Smooth muscle cell (in vitro differentiated cells): ENCODE measurements at regions not wholly inside any gene's neighbourhood (a gene's known extent, or its start where the extent isn't known, plus 50 kb on each side); places are given as distances from the start of the nearest gene placed in this dataset.

Experiments
- DNase-seq: peaks from one replicate; lab custom pipeline; 2025; ENCODE audit not compliant: unreplicated experiment; lab: John Stamatoyannopoulos, UW
- H2AFZ ChIP-seq: fragments of 200-600 bp; sonication (generic); 2 replicates; pipeline ENCODE4 v1.6.0; 2016; ENCODE audit warnings: antibody characterized with exemption, low read depth, mild to moderate bottlenecking
- H3F3A ChIP-seq: fragments of 200-600 bp; sonication (generic); 2 replicates; pipeline ENCODE4 v1.6.0; 2017; ENCODE audit warnings: antibody characterized with exemption, low read depth
- H3K27ac ChIP-seq: fragments of 200-600 bp; sonication (generic); 2 replicates; pipeline ENCODE4 v1.5.1; 2016; ENCODE audit warnings: low read depth, mild to moderate bottlenecking
- H3K27me3 ChIP-seq: fragments of 200-600 bp; sonication (generic); 2 replicates; pipeline ENCODE4 v1.6.1; 2016; ENCODE audit warnings: low read depth, mild to moderate bottlenecking
- H3K36me3 ChIP-seq: fragments of 200-600 bp; sonication (generic); 2 replicates; pipeline ENCODE4 v1.5.1; 2016; ENCODE audit warnings: low read depth
- H3K4me1 ChIP-seq: fragments of 200-600 bp; sonication (generic); 2 replicates; pipeline ENCODE4 v1.5.1; 2016; ENCODE audit warnings: low read depth
- H3K4me2 ChIP-seq: fragments of 200-600 bp; sonication (generic); 2 replicates; pipeline ENCODE4 v1.6.0; 2016; ENCODE audit warnings: mild to moderate bottlenecking
- H3K4me3 ChIP-seq: fragments of 200-600 bp; sonication (generic); 2 replicates; pipeline ENCODE4 v1.5.1; 2016; ENCODE audit warnings: mild to moderate bottlenecking
- H3K79me2 ChIP-seq: fragments of 200-600 bp; sonication (generic); 2 replicates; pipeline ENCODE4 v1.6.0; 2016; ENCODE audit warnings: low read depth, mild to moderate bottlenecking
- H3K9ac ChIP-seq: fragments of 200-600 bp; sonication (generic); 2 replicates; pipeline ENCODE4 v1.6.0; 2016; ENCODE audit warnings: low read depth
- H3K9me3 ChIP-seq: fragments of 200-600 bp; sonication (generic); replicated peaks from 2 replicates; pipeline ENCODE4 v1.5.1; 2016; ENCODE audit warnings: low read depth
- H4K20me1 ChIP-seq: fragments of 200-600 bp; sonication (generic); 2 replicates; pipeline ENCODE4 v1.6.0; 2016; ENCODE audit warnings: low read depth
- whole genome bisulfite sequencing: methylation state at CpG from one replicate; pipeline ENCODE4 v1.1.7; 2016; ENCODE audit warnings: low lambda C conversion rate; 5-methylcytosine and 5-hydroxymethylcytosine counted together
- TF ChIP-seq, protein P1 (sequence below): fragments of 200-600 bp; sonication (generic); IDR thresholded peaks from 2 replicates; pipeline ENCODE4 v1.5.1; 2017; ENCODE audit warnings: borderline replicate concordance, mild to moderate bottlenecking, antibody characterized with exemption; ENCODE audit not compliant: insufficient read depth, poor library complexity, severe bottlenecking

DNA sequence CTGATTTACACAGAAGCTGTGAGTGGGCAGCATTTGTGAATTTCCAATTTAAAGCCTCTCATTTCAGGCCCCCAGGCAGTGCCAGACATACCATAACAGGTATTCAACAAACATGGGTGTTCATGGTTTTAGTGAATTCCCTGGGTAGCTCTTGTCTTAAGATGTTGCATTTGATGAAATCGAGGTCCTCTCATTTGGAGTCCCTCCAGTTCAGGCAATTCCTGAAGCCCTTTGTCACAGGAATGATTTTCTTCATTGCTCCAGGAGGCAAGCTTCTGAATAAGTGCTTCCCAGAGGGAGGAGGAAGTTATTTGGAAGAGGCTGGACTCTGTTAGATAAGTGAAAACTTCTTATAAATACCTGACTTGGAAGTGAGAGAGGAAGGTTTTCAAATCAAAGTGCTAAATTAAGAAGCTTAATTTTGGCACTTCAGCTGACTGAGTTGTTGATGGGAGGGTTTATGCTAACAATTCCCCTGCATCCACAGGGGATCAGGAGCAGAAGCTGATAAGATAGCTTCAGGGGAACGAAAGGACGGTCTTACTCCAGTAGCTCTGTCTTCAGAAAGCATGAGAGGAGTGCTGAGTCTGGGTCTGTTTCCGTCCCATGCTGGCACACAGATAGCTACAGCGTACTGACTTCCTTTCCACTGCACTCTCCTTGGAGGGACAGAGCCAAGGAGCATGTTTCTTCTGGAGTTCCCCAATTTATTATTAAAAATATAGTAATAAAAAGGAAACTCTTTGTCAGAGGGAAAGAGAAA lies 543.1 kb downstream of the GBA3 start:
- Histone ChIP-seq H4K20me1 (no peaks in the 10 kb centered on the region), H3K4me2 (peak overlapping the region; percentile 52), H3F3A (no peaks in the 10 kb centered on the region), H3K27me3 (no peaks in the 10 kb centered on the region), H3K4me3 (no peak overlapping the region), H3K4me1 (peaks cover 8% of the 10 kb centered on the region), H3K79me2 (no peaks in the 10 kb centered on the region), H3K36me3 (no peaks in the 10 kb centered on the region), H3K27ac (no peak overlapping the region), H2AFZ (no peak overlapping the region), H3K9ac (no peak overlapping the region), H3K9me3 (no peaks in the 10 kb centered on the region)
- TF ChIP-seq, protein P1, sequence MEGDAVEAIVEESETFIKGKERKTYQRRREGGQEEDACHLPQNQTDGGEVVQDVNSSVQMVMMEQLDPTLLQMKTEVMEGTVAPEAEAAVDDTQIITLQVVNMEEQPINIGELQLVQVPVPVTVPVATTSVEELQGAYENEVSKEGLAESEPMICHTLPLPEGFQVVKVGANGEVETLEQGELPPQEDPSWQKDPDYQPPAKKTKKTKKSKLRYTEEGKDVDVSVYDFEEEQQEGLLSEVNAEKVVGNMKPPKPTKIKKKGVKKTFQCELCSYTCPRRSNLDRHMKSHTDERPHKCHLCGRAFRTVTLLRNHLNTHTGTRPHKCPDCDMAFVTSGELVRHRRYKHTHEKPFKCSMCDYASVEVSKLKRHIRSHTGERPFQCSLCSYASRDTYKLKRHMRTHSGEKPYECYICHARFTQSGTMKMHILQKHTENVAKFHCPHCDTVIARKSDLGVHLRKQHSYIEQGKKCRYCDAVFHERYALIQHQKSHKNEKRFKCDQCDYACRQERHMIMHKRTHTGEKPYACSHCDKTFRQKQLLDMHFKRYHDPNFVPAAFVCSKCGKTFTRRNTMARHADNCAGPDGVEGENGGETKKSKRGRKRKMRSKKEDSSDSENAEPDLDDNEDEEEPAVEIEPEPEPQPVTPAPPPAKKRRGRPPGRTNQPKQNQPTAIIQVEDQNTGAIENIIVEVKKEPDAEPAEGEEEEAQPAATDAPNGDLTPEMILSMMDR: no peak
- WGBS: 16% methylated on average over 5 of the region's 5 CpGs
- no peak for DNase-seq

DNA sequence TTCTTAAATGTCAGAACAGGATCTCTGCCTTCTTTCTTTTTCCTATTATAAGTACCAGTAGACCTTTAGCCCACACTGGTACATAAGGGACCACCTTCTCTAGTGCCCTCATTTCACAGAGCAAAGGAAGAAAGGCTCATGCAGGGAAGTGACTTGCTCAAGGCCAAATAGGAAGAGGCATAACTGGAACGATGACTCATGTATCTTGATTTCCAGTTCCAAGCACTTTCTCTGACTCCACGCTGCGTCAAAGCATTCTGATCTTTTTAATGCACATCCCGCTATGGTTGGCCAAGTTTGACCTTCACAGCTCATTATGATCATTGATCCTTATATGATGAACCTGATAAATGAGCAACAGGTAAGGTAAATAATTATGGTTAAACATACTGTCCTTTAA lies 542.0 kb downstream of the GBA3 start:
- H3K36me3 ChIP-seq: no peaks in the 10 kb centered on the region
- H3K9ac ChIP-seq: no peak overlapping the region
- TF ChIP-seq, protein P1: no peak
- no peaks in the 10 kb centered on the region for H3F3A ChIP-seq
- peaks cover 8% of the 10 kb centered on the region for H3K4me1 ChIP-seq
- H3K27me3 ChIP-seq: no peaks in the 10 kb centered on the region
- 56% methylated on average over 4 of the region's 4 CpGs for WGBS
- no peak overlapping the region for H3K4me3 ChIP-seq
- no peaks in the 10 kb centered on the region for H3K79me2 ChIP-seq
- H4K20me1 ChIP-seq: no peaks in the 10 kb centered on the region
- no peak overlapping the region for H2AFZ ChIP-seq
- DNase-seq: no peak
- H3K9me3 ChIP-seq: no peaks in the 10 kb centered on the region
- no peak overlapping the region for H3K4me2 ChIP-seq
- H3K27ac ChIP-seq: no peak overlapping the region

DNA sequence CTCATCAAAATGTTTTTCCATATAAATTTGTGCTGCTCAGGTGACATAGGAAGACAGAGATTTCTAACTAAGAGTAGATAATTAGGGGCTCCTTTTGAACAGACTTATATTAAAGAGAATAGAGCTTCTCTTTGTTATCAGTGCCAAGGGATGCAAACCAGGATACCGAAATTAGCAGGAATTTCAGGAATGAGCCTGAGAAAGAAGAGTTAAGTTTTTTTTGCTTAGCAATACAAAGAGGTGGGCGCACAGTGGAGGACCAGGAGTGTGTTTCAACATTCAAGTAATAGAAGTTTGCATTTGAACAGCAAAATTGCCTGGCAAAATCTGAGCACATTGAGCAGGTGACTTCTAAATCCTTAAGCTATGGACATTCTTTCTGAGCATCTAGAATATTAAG lies 541.3 kb downstream of the GBA3 start:
- Histone ChIP-seq H3K4me2 (no peak overlapping the region), H3K27ac (no peak overlapping the region), H3K79me2 (no peaks in the 10 kb centered on the region), H3K4me3 (no peak overlapping the region), H3K9me3 (no peaks in the 10 kb centered on the region), H3K9ac (no peak overlapping the region), H3K27me3 (no peaks in the 10 kb centered on the region), H2AFZ (no peak overlapping the region), H3K36me3 (no peaks in the 10 kb centered on the region), H4K20me1 (no peaks in the 10 kb centered on the region), H3K4me1 (peaks cover 8% of the 10 kb centered on the region), H3F3A (no peaks in the 10 kb centered on the region)
- TF ChIP-seq, protein P1: no peak
- 19% methylated on average over 2 of the region's 2 CpGs for WGBS
- no peak for DNase-seq

DNA sequence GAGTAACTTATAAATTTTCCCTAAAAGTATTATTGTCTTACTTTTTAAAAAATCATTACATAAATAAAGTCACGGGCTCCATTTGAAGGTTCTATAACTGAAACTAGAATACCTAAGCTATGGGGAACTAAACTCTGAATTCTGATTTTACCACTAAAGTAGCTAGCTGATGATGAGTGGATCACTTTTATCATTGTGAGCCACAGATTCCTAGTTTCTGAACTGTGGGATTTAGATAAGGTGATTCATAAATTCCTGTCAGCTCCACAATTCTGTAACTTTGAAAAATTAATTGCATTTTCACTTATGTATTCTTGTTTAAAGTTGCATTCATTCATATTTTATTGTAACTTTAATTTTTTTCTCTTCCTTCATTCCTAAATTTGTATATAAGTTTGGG lies 540.9 kb downstream of the GBA3 start:
- Histone ChIP-seq H3F3A (no peaks in the 10 kb centered on the region), H3K79me2 (no peaks in the 10 kb centered on the region), H3K4me2 (no peak overlapping the region), H3K27me3 (no peaks in the 10 kb centered on the region), H3K4me3 (no peak overlapping the region), H3K9ac (no peak overlapping the region), H3K27ac (no peak overlapping the region), H2AFZ (no peak overlapping the region), H4K20me1 (no peaks in the 10 kb centered on the region), H3K9me3 (no peaks in the 10 kb centered on the region), H3K4me1 (peaks cover 8% of the 10 kb centered on the region), H3K36me3 (no peaks in the 10 kb centered on the region)
- WGBS: 82% methylated on average over 1 of the region's 1 CpG
- TF ChIP-seq, protein P1: no peak
- DNase-seq: no peak
